Prostate gland (tissue), 2 donors: ENCODE measurements at regions not wholly inside any gene's neighbourhood (a gene's known extent, or its start where the extent isn't known, plus 50 kb on each side); places are given as distances from the start of the nearest gene placed in this dataset.

Experiments
- DNase-seq: peaks from one replicate; pipeline ENCODE4 v3.0.0-alpha.2; 2019; ENCODE audit warnings: low spot score
- H3K27ac ChIP-seq, 2 donors: fragments of 200-600 bp; sonication (generic); 2 replicates each; pipeline ENCODE4 v1.5.1; 2017 to 2019
- H3K27me3 ChIP-seq: fragments of 200-600 bp; sonication (generic); replicated peaks from 2 replicates; pipeline ENCODE4 v1.5.1; 2019; ENCODE audit not compliant: insufficient read depth
- H3K36me3 ChIP-seq, 2 donors: fragments of 200-600 bp; sonication (generic); 1 replicate in 1 of 2; 2 replicates in 1 of 2; pipeline versions ENCODE4 v1.5.1 to v1.8.1; 2017 to 2019
- H3K4me1 ChIP-seq: fragments of 200-600 bp; sonication (generic); replicated peaks from 2 replicates; pipeline ENCODE4 v1.5.1; 2019
- H3K4me3 ChIP-seq, 2 donors: fragments of 200-600 bp; sonication (generic); 2 replicates each; pipeline ENCODE4 v1.5.1; 2017 to 2019
- H3K9me3 ChIP-seq: fragments of 200-600 bp; sonication (generic); 2 replicates; pipeline ENCODE4 v1.5.1; 2017
- CTCF ChIP-seq, 4 experiments: fragments of 200-600 bp in 2 of 4; fragments of 450-650 bp in 2 of 4; sonication (generic) in 2 of 4; IDR thresholded peaks; 1 replicate in 3 of 4; 2 replicates in 1 of 4; pipeline ENCODE4 v1.5.1; 2016 to 2019; ENCODE audit warnings: antibody characterized with exemption in 4 of 4, mild to moderate bottlenecking in 2 of 4, moderate library complexity in 2 of 4
- POLR2A ChIP-seq: fragments of 450-650 bp; IDR thresholded peaks from one replicate; pipeline ENCODE4 v1.6.1; 2016; ENCODE audit warnings: antibody characterized with exemption, mild to moderate bottlenecking
- POLR2AphosphoS5 ChIP-seq: sonication (generic); formaldehyde crosslinking; IDR thresholded peaks from one replicate; pipeline ENCODE4 v1.6.1; 2017; ENCODE audit warnings: antibody characterized with exemption
- WGBS: methylation state at CpG from one replicate; pipeline ENCODE4 v1.1.5; 2018; 5-methylcytosine and 5-hydroxymethylcytosine counted together
- intact Hi-C: fragments of 100-400 bp; cut with DNase I; formaldehyde crosslinking; loops from one replicate; pipeline ENCODE4 v1.14.2; 2022

GRCh38 chr12:89895101-89895500 lies 186.5 kb upstream of the ATP2B1 start:
- H3K36me3 ChIP-seq: no peaks in the 10 kb centered on the region
- intact Hi-C loops: no loop called here
- H3K4me1 ChIP-seq: no peaks in the 10 kb centered on the region
- H3K27me3 ChIP-seq: no peaks in the 10 kb centered on the region
- no peak for TF ChIP-seq POLR2AphosphoS5
- TF ChIP-seq POLR2A: no peak
- TF ChIP-seq CTCF (IDR thresholded peaks at IDR 0.05): no peak
- H3K9me3 ChIP-seq: no peaks in the 10 kb centered on the region
- 89% methylated on average over 5 of the region's 5 CpGs for WGBS
- DNase-seq: no peak
- no peak overlapping the region for H3K4me3 ChIP-seq
- H3K27ac ChIP-seq: no peak overlapping the region

GRCh38 chr12:89893972-89894706 lies 185.5 kb upstream of the ATP2B1 start:
- intact Hi-C loops: no loop called here
- Histone ChIP-seq H3K27ac (no peak overlapping the region), H3K4me1 (no peaks in the 10 kb centered on the region), H3K4me3 (no peak overlapping the region), H3K9me3 (no peaks in the 10 kb centered on the region), H3K36me3 (no peaks in the 10 kb centered on the region), H3K27me3 (no peaks in the 10 kb centered on the region)
- TF ChIP-seq CTCF (IDR thresholded peaks at IDR 0.05) (no peak), POLR2A (no peak), POLR2AphosphoS5 (no peak)
- no peak for DNase-seq
- WGBS: 92% methylated on average over 1 of the region's 1 CpG

GRCh38 chr12:89892436-89892835 lies 183.8 kb upstream of the ATP2B1 start:
- H3K4me3 ChIP-seq: no peak overlapping the region
- TF ChIP-seq POLR2A: no peak
- no peak for TF ChIP-seq POLR2AphosphoS5
- no peak for TF ChIP-seq CTCF (IDR thresholded peaks at IDR 0.05)
- no peak for DNase-seq
- no peaks in the 10 kb centered on the region for H3K9me3 ChIP-seq
- intact Hi-C loops: no loop called here
- H3K36me3 ChIP-seq: no peaks in the 10 kb centered on the region
- H3K27ac ChIP-seq: no peak overlapping the region
- H3K27me3 ChIP-seq: no peaks in the 10 kb centered on the region
- H3K4me1 ChIP-seq: no peaks in the 10 kb centered on the region

- no peak overlapping the region for H3K4me3 ChIP-seq
- H3K9me3 ChIP-seq: no peaks in the 10 kb centered on the region
- H3K27me3 ChIP-seq: no peaks in the 10 kb centered on the region
- no peaks in the 10 kb centered on the region for H3K36me3 ChIP-seq
- no peak overlapping the region for H3K27ac ChIP-seq
- TF ChIP-seq POLR2A: no peak
- no peak for TF ChIP-seq POLR2AphosphoS5
- no peak for TF ChIP-seq CTCF (IDR thresholded peaks at IDR 0.05)
- DNase-seq: no peak
- H3K4me1 ChIP-seq: no peaks in the 10 kb centered on the region
- intact Hi-C loops: no loop called here
These were observed 183.3 kb upstream of the ATP2B1 start for GRCh38 chr12:89891933-89892332.

- Histone ChIP-seq H3K36me3 (no peaks in the 10 kb centered on the region), H3K27ac (no peak overlapping the region), H3K27me3 (no peaks in the 10 kb centered on the region), H3K9me3 (no peaks in the 10 kb centered on the region), H3K4me3 (no peak overlapping the region), H3K4me1 (no peaks in the 10 kb centered on the region)
- 97% methylated on average over 2 of the region's 2 CpGs for WGBS
- intact Hi-C loops: no loop called here
- TF ChIP-seq CTCF (IDR thresholded peaks at IDR 0.05): no peak
- TF ChIP-seq POLR2AphosphoS5: no peak
- TF ChIP-seq POLR2A: no peak
- DNase-seq: no peak
These were observed 181.5 kb upstream of the ATP2B1 start for GRCh38 chr12:89890161-89890560.
